ENCODE measurements at regions not wholly inside any gene's neighbourhood (a gene's known extent, or its start where the extent isn't known, plus 50 kb on each side); places are given as distances from the start of the nearest gene placed in this dataset.

DNA sequence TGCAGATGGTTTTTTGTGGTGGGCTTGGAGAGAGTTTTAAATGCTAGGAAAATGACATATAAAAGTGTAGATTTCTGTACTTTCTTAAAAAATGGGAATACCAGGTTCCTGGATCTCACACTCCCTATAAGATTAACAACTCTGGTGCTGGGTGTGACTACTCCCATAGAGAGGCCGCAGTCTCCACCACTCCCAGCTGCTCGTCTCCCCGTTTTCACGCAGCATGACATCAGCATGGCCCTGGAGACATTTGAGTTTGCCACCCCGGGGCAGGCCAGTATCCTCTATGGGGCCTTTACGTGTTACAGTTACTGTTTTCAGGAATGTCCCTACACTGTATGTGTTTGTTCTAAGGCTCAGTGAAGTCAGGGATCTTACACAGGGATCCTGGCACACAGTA, 126.7 kb upstream of the ATP2B2 start:
- Mint-ChIP-seq H3K27ac (no peak overlapping the region), H3K9me3 (peaks cover 3% of the 10 kb centered on the region), H3K4me3 (no peak overlapping the region), H3K4me1 (ENCODE audit: low read depth) (no peaks in the 10 kb centered on the region), H3K36me3 (ENCODE audit: low read depth) (no peaks in the 10 kb centered on the region; the same call in 1 of the 2 replicates), H3K27me3 (ENCODE audit: insufficient read depth) (peaks cover 24% of the 10 kb centered on the region)
- TF ChIP-seq, protein P1, sequence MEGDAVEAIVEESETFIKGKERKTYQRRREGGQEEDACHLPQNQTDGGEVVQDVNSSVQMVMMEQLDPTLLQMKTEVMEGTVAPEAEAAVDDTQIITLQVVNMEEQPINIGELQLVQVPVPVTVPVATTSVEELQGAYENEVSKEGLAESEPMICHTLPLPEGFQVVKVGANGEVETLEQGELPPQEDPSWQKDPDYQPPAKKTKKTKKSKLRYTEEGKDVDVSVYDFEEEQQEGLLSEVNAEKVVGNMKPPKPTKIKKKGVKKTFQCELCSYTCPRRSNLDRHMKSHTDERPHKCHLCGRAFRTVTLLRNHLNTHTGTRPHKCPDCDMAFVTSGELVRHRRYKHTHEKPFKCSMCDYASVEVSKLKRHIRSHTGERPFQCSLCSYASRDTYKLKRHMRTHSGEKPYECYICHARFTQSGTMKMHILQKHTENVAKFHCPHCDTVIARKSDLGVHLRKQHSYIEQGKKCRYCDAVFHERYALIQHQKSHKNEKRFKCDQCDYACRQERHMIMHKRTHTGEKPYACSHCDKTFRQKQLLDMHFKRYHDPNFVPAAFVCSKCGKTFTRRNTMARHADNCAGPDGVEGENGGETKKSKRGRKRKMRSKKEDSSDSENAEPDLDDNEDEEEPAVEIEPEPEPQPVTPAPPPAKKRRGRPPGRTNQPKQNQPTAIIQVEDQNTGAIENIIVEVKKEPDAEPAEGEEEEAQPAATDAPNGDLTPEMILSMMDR (IDR thresholded peaks at IDR 0.05), result no peak
- DNase-seq, result no peak

DNA sequence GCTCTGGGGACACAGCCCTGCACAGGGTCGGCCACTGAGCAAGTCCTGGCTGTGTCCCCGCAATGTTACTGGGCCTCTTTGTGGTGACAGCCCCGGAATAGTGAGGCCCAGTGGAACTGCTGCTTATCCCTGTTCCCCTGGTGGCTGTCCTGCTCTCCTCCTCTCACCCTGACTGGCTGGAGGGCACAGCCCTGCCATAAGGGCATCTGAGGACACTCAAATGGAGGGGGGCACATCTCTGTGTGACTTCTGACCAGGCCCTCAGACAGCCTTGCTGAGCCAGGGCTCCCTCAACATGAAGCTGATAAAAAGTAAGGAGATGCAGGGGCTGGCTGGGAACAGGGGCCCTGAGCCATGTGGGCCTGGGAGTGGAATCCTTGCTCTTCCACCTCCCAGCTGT, 127.4 kb upstream of the ATP2B2 start:
- H3K27ac Mint-ChIP-seq, result no peak overlapping the region
- no peak for DNase-seq
- H3K9me3 Mint-ChIP-seq, result peaks cover 8% of the 10 kb centered on the region
- H3K36me3 Mint-ChIP-seq (ENCODE audit: low read depth), result no peaks in the 10 kb centered on the region; the same call in 1 of the 2 replicates
- H3K4me1 Mint-ChIP-seq (ENCODE audit: low read depth), result no peaks in the 10 kb centered on the region
- no peak overlapping the region for H3K4me3 Mint-ChIP-seq
- H3K27me3 Mint-ChIP-seq (ENCODE audit: insufficient read depth), result peaks cover 23% of the 10 kb centered on the region
- TF ChIP-seq, protein P1 (IDR thresholded peaks at IDR 0.05), result no peak

DNA sequence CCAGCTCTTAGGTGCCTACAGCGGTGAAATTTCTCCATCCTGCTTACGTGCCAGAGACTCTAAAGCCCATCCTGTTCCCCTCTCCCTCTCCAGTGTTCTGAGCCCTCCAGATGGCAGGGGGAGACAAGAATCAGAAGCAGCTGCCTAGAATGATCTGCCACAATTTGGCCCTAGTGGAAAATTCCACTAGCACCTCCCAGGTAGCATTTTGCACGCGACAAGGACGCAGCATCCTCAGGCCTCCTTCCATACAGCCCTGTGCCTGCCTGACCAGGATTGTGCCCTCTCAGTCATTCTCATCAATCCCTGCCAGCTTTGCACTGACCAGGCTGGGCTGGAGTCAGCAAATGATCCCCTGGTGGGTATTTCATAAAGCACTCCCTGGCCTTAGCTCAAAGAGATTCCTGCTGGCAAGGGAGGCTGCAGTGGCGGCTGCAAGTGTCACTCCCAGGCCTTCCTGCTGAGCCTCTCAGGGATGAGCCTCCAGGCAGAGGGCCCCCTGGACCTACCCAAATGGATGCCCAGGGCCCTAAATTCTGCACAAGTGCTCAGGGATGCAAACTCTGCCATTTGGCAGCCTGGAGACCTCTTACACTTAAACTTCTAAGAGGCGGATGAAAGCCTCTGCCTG, 130.2 kb upstream of the ATP2B2 start:
- Mint-ChIP-seq H3K9me3 (peaks cover 8% of the 10 kb centered on the region), H3K27ac (no peak overlapping the region), H3K27me3 (ENCODE audit: insufficient read depth) (peaks cover 20% of the 10 kb centered on the region), H3K4me1 (ENCODE audit: low read depth) (no peaks in the 10 kb centered on the region), H3K36me3 (ENCODE audit: low read depth) (no peaks in the 10 kb centered on the region; the same call in 1 of the 2 replicates), H3K4me3 (no peak overlapping the region)
- DNase-seq, result no peak
- TF ChIP-seq, protein P1 (IDR thresholded peaks at IDR 0.05), result no peak

DNA sequence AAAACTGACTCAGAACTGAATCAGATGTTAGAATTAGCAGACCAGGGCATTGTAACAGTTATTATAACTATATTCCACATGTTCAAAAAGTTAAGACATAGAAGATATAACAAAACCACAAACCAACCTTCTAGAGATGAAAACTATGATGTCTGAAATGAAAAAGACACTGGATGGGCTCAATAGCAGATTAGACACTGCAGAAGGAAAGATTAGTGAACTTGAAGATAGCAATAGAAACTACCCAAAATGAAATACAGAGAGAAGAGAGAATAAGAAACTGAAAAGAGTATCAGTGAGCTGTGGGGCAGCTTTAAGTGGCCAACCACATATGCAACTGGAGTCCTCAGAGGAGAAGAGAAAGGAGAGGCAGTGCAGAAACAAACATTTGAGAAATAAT, 132.0 kb upstream of the ATP2B2 start:
- TF ChIP-seq, protein P1 (IDR thresholded peaks at IDR 0.05), result no peak
- H3K4me3 Mint-ChIP-seq, result no peak overlapping the region
- no peaks in the 10 kb centered on the region; the same call in 1 of the 2 replicates for H3K36me3 Mint-ChIP-seq (ENCODE audit: low read depth)
- no peaks in the 10 kb centered on the region for H3K4me1 Mint-ChIP-seq (ENCODE audit: low read depth)
- H3K9me3 Mint-ChIP-seq, result peaks cover 8% of the 10 kb centered on the region
- no peak for DNase-seq
- peaks cover 20% of the 10 kb centered on the region for H3K27me3 Mint-ChIP-seq (ENCODE audit: insufficient read depth)
- no peak overlapping the region for H3K27ac Mint-ChIP-seq

DNA sequence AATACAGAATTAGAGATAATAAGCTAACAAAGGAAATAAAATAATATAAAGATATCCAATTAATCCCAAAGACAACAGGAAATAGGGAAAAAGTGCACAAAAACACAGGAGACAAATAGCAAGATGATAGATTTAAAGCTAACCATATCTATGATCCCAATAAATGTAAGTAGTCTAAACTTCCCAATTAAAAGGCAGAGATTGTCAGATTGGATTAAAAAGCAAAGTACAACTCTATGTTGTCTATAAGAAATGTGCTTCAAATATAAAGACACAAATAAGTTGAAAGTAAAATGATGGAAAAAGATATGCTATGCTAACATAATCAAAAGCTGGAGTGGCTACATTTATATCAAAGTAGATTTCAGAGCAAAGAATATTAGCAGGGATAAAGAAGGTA, 133.1 kb upstream of the ATP2B2 start:
- Mint-ChIP-seq H3K9me3 (peaks cover 8% of the 10 kb centered on the region), H3K36me3 (ENCODE audit: low read depth) (no peaks in the 10 kb centered on the region; the same call in 1 of the 2 replicates), H3K4me3 (no peak overlapping the region), H3K4me1 (ENCODE audit: low read depth) (no peaks in the 10 kb centered on the region), H3K27ac (no peak overlapping the region), H3K27me3 (ENCODE audit: insufficient read depth) (peaks cover 25% of the 10 kb centered on the region)
- no peak for DNase-seq
- TF ChIP-seq, protein P1 (IDR thresholded peaks at IDR 0.05), result no peak

All from HFFc6 (cell line).